Mammary epithelial cell (primary cell): ENCODE measurements at regions not wholly inside any gene's neighbourhood (a gene's known extent, or its start where the extent isn't known, plus 50 kb on each side); places are given as distances from the start of the nearest gene placed in this dataset.

Experiments
- CTCF ChIP-seq, 2 donors: IDR thresholded peaks in 1 of 2; conservative IDR thresholded peaks in 1 of 2; 2 replicates each; pipeline ENCODE4 v1.5.1; 2011 to 2012; ENCODE audit warnings: inconsistent platforms in 2 of 2, low read length in 2 of 2, mild to moderate bottlenecking in 2 of 2, control low read depth in 1 of 2, low read depth in 1 of 2; ENCODE audit not compliant: insufficient read depth in 1 of 2; ENCODE audit errors: extremely low read depth in 1 of 2
- EZH2 ChIP-seq: IDR thresholded peaks from 2 replicates; pipeline ENCODE4 v1.6.1; 2012; ENCODE audit warnings: low read length, inconsistent platforms, borderline replicate concordance

DNA sequence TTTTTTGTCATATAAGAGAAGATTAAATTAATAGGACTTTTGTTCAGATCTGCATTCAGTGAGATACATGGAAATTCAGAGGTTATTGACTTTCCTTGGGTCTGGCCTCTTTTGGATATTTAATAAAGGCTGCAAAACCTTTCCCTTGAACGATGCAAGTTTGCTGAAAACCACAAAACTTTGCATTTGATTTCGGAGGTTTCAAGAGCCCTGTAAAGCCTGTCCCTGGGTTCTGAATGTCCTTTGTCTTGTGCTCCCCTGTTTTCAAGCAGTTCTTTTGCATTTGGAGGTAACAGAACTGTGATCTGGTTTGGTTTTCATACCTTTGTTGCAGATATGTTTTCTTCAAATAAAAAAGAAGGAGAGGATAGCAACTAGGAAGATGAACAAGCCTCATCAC lies 188.1 kb upstream of the DMRT1 start:
- TF ChIP-seq CTCF (conservative IDR thresholded peaks at IDR 0.05 in 1 of 2, IDR thresholded peaks at IDR 0.05 in 1 of 2; ENCODE audit: extremely low read depth in 1 of 2, insufficient read depth in 1 of 2, low read depth in 1 of 2, low read length in 2 of 2) (no peak), EZH2 (no peak)
